HG03135 (cell line): ENCODE measurements at regions not wholly inside any gene's neighbourhood (a gene's known extent, or its start where the extent isn't known, plus 50 kb on each side); places are given as distances from the start of the nearest gene placed in this dataset.
"Not testable (repeated sequence)": the region's sequence is repeated elsewhere in the genome, so short reads cannot be mapped to it uniquely, and the experiment has no call there.

ENCODE experiments used
- ATAC-seq: cut with Tn5 transposase; IDR thresholded peaks from one replicate; pipeline ENCODE4 v1.9.1; 2021; ENCODE audit warnings: mild to moderate bottlenecking, moderate library complexity; ENCODE audit not compliant: unreplicated experiment

- no peak for ATAC-seq
Observed at GRCh38 chr15:62270216-62270921, 105.3 kb upstream of the C2CD4B start.

- ATAC-seq = no peak
Observed at GRCh38 chr15:62272290-62272689, 107.2 kb upstream of the C2CD4B start.

- ATAC-seq = no peak
Observed at GRCh38 chr15:62275831-62276230, 110.7 kb upstream of the C2CD4B start.

GRCh38 chr15:62277816-62278394 is 112.8 kb upstream of the C2CD4B start:
- ATAC-seq = no peak

- ATAC-seq = no peak
Observed at GRCh38 chr15:62278534-62278933, 113.4 kb upstream of the C2CD4B start.

- ATAC-seq = no peak
Observed at GRCh38 chr15:62279041-62279440, 114.0 kb upstream of the C2CD4B start.

- no peak for ATAC-seq
Observed at GRCh38 chr15:62280625-62281024, 115.5 kb upstream of the C2CD4B start.

GRCh38 chr15:62281801-62282200 is 116.7 kb upstream of the C2CD4B start:
- not testable (repeated sequence) for ATAC-seq

GRCh38 chr15:62287066-62287857 is 122.2 kb upstream of the C2CD4B start:
- no peak for ATAC-seq

GRCh38 chr15:62288361-62289017 is 123.4 kb upstream of the C2CD4B start:
- ATAC-seq = no peak

GRCh38 chr15:62291262-62291661 is 126.2 kb upstream of the C2CD4B start:
- ATAC-seq = no peak

- ATAC-seq = no peak
Observed at GRCh38 chr15:62296756-62297507, 131.8 kb upstream of the C2CD4B start.

- ATAC-seq = no peak
Observed at GRCh38 chr15:62297522-62297921, 132.4 kb upstream of the C2CD4B start.

- ATAC-seq = no peak
Observed at GRCh38 chr15:62297933-62298332, 132.8 kb upstream of the C2CD4B start.

- ATAC-seq = no peak
Observed at GRCh38 chr15:62298811-62299210, 133.7 kb upstream of the C2CD4B start.

GRCh38 chr15:62299541-62299940 is 134.5 kb upstream of the C2CD4B start:
- ATAC-seq = no peak

GRCh38 chr15:62301993-62302675 is 137.0 kb upstream of the C2CD4B start:
- ATAC-seq = no peak

- ATAC-seq = no peak
Observed at GRCh38 chr15:62306851-62307504, 141.9 kb upstream of the C2CD4B start.

GRCh38 chr15:62307551-62307950 is 142.5 kb upstream of the C2CD4B start:
- no peak for ATAC-seq
